Glomerular visceral epithelial cell (primary cell): ENCODE measurements at regions not wholly inside any gene's neighbourhood (a gene's known extent, or its start where the extent isn't known, plus 50 kb on each side); places are given as distances from the start of the nearest gene placed in this dataset.
A peak's percentile ranks its signal among the peaks of the same experiment; 100 is the strongest.

Experiments used
- DNase-seq: peaks from one replicate; pipeline ENCODE4 v3.0.0-alpha.2; 2016; ENCODE audit errors: extremely low spot score

DNA sequence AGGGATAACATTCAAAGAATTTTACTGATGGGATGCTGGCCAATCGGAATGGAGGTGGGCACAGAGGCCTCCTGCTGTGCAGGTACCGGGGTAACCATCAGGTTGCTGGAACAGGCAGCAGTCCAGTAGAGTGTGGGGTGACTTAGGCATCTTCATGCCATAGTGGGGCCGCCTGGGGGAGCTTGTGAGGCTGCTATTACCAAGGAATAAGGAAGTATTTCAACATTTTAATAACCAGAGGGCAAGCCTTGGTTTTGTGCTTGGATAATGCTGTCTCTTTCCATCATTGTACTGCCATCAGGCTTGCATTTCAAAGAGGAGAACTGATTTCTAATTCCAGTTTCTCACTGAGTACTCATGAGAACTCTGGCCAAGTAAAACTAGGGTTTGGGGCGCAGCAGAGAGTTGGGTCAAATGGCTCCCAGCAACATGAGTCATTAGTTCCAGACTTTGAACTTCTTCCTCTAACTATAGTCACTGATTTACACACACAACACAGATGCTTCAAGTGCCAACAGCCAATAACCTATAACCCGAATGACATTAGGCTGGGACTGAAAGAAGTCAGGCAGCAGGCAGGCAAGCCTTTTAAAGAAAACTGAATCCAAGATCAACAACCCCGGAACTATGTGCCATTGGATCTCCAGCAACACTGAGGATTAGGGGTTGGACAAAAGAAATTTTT lies 56.1 kb upstream of the FHL2 start:
- peak; percentile 84 for DNase-seq

DNA sequence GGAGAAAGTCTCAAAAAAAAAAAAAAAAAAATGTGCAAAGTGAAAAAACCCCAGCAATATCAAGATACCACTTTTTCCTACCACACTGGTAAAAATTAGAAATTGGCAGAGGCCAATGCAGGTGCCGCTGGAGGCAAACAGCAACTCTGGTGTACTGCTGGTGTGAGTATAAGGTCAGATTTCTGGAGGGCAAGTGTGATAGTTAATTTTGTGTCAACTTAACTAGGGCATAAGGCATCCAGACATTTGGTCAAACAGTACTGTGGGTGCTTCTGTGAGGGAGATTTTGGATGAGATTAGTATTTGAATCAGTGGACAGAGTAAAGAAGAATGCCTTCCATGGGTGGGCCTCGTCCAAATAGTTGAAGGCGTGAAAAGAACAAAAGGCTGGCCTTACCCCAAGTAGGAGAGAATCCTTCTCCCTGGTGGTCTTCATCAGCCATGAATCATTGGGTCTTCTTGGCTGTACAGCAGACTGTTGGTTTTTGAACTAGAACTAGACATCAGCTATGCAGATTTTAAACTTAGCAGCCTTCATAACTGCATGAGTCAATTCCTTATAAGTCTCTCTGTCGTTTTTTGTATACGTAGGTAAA lies 52.8 kb upstream of the FHL2 start:
- no peak for DNase-seq

DNA sequence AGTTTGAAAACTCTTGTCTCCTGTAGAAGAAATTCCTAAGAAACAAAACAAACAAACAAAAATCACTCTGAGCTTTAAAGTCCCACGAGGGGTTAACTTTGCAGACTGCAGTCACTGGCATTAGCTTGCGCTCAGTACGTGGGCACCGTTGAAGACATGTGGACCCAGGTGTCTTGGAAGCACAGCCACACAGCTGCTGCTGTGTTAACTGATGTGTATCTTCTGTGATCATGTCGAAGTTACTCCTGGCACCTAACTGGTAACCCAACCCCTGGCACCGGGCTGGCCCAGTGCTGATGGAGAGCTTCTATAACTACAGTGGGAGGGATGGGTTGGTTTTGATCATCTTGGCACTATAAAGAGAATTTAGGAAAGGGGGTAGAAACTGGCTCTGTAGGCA lies 51.6 kb upstream of the FHL2 start:
- no peak for DNase-seq

DNA sequence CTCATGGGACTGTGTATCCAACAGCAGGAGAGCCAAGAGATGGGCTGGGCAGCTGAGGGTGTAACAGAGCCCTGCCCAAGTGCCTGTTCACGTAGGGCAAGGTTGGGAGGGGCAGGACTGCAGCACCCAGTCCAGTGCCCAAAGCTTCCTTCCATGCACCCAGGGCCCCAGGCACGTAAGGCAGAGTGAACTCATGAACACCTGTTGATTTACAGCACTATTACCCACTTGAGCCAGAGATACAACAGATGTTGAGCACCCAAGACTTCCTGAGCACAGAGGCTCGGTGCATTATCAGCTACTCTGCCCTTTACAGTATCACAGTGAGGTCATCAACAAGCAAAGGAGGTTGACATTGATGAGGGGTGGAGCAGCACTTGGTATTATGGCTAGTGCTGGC lies 50.2 kb upstream of the FHL2 start:
- no peak for DNase-seq
